AG09319 (cell line): ENCODE measurements at regions not wholly inside any gene's neighbourhood (a gene's known extent, or its start where the extent isn't known, plus 50 kb on each side); places are given as distances from the start of the nearest gene placed in this dataset.

Experiments
- DNase-seq: peaks from one replicate; pipeline ENCODE4 v3.0.0-alpha.2; 2010; ENCODE audit warnings: low read depth; ENCODE audit errors: extremely low read depth
- TF ChIP-seq, protein P1 (sequence below): IDR thresholded peaks from 2 replicates; pipeline ENCODE4 v1.5.1; 2011; ENCODE audit warnings: low read depth, mild to moderate bottlenecking, inconsistent platforms, low read length, moderate library complexity

- no peak for DNase-seq
- TF ChIP-seq, protein P1, sequence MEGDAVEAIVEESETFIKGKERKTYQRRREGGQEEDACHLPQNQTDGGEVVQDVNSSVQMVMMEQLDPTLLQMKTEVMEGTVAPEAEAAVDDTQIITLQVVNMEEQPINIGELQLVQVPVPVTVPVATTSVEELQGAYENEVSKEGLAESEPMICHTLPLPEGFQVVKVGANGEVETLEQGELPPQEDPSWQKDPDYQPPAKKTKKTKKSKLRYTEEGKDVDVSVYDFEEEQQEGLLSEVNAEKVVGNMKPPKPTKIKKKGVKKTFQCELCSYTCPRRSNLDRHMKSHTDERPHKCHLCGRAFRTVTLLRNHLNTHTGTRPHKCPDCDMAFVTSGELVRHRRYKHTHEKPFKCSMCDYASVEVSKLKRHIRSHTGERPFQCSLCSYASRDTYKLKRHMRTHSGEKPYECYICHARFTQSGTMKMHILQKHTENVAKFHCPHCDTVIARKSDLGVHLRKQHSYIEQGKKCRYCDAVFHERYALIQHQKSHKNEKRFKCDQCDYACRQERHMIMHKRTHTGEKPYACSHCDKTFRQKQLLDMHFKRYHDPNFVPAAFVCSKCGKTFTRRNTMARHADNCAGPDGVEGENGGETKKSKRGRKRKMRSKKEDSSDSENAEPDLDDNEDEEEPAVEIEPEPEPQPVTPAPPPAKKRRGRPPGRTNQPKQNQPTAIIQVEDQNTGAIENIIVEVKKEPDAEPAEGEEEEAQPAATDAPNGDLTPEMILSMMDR: no peak
Measured at GRCh38 chr2:138432971-138433370, 68.6 kb upstream of the SPOPL start.

- TF ChIP-seq, protein P1: no peak
- no peak for DNase-seq
Measured at GRCh38 chr2:138433995-138434951, 67.3 kb upstream of the SPOPL start.

DNA sequence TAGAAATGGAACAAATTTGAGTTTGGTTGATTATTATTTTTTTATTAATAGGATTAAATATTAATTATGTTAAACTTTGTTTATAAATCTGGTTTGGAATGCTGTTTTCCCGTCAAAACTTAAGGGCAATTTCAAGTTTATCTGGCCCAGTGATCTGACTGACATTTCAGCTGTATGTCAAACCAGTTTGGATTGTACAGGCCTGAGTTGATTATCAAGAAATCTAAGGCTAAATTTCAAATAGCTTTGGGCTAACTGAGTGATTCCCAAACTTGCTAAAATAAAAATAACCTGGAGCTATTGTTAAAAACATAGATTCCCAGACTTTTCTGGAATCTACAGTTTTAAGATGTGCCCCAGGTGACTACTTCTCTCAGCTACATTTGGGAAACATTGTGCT lies 65.9 kb upstream of the SPOPL start:
- no peak for DNase-seq
- TF ChIP-seq, protein P1: no peak

DNA sequence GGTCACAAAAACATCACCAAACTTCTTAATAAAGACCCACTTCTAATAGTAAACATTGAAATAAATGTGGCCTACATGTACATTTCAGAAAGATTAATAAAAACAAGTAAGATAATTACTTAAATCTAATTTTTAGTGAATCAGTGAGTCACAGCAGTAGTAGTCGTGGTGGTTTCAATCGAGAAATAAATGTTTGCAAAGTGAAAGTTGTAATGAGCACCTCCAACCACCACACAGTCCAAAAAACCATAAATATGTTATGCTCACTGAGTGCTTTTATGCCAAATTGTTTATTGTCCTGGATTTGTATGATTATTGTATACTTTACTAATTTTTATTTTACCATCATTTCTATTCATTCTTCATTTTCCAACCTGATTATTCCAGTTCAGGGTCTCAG lies 61.8 kb upstream of the SPOPL start:
- DNase-seq: no peak
- TF ChIP-seq, protein P1: no peak

DNA sequence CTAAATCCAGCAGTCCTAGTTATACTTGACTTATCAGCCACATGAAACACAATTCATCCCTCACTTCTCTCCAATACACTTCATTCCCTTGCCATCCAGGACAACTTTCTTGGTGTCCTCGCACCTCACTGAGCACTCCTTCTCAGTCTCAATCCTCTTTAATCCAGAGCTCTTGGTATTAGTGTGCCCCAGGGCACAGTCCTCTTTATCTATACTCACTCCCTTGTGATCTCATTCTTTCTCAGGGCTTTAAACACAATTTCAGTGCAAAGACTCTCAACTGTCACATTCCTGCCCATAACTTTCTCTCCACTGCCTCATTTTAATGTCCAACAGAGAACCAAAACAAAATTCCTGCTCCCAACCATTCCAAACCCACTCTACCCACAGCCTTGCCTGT lies 60.8 kb upstream of the SPOPL start:
- TF ChIP-seq, protein P1: no peak
- no peak for DNase-seq

- TF ChIP-seq, protein P1: no peak
- DNase-seq: no peak
Measured at GRCh38 chr2:138441916-138442315, 59.7 kb upstream of the SPOPL start.

DNA sequence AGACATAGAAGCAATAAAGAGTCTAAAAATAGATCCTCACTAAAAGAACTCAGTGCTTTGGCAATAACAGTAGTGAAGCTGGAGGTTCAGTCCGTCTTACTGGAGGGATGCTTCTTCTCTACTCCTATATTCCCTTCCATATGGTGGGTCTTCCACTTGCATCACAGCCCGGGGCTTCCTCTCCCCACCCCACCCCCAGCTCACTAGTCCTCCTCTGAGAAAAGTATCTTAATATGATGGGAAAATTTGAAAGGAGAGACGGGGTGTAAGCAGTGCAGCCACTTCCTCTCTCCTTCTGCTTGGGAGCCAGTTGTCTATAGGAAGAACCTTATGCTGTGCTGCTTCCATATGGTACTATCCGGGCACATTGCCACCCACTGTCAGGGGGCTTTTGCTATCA lies 57.2 kb upstream of the SPOPL start:
- DNase-seq: no peak
- TF ChIP-seq, protein P1: no peak
